ENCODE measurements at regions not wholly inside any gene's neighbourhood (a gene's known extent, or its start where the extent isn't known, plus 50 kb on each side); places are given as distances from the start of the nearest gene placed in this dataset.

DNA sequence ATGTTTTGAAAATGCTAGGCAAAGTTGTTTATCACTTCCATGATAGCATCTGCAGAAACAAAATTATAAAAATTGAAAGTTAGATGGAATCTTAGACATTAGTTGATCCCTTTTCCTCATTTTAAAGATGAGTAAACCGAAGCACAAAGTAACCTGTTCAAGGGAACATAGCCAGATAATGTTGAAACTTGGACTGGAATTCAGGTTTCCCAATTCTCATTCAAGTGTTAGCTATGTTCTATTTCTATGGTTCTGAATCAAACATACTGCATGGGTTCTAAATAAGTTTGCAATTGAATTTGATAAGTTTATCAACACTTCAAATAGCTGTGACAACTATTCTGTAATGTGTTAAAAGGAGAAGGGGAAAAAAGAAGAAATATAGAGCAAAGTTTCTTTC lies 122.4 kb upstream of the SOX5 start:
- RAD21 ChIA-PET (ENCODE audit: low non-redundant PET in 1 of 2, low total read pairs in 2 of 2, uncharacterized antibody in 2 of 2, unreplicated experiment in 2 of 2), result no interaction called here
- TF ChIP-seq, protein P1, sequence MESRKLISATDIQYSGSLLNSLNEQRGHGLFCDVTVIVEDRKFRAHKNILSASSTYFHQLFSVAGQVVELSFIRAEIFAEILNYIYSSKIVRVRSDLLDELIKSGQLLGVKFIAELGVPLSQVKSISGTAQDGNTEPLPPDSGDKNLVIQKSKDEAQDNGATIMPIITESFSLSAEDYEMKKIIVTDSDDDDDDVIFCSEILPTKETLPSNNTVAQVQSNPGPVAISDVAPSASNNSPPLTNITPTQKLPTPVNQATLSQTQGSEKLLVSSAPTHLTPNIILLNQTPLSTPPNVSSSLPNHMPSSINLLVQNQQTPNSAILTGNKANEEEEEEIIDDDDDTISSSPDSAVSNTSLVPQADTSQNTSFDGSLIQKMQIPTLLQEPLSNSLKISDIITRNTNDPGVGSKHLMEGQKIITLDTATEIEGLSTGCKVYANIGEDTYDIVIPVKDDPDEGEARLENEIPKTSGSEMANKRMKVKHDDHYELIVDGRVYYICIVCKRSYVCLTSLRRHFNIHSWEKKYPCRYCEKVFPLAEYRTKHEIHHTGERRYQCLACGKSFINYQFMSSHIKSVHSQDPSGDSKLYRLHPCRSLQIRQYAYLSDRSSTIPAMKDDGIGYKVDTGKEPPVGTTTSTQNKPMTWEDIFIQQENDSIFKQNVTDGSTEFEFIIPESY (IDR thresholded peaks at IDR 0.05; ENCODE audit: extremely low read depth, insufficient replicate concordance, low read length), result no peak
- TF ChIP-seq CBX3 (IDR thresholded peaks at IDR 0.05; ENCODE audit: low read depth), result no peak
- no peak for TF ChIP-seq POLR2A (IDR thresholded peaks at IDR 0.05; ENCODE audit: borderline replicate concordance, extremely low read depth, insufficient read depth, insufficient read length)
- no peak for TF ChIP-seq POLR2AphosphoS5 (IDR thresholded peaks at IDR 0.05; ENCODE audit: low read depth, low read length)
- TF ChIP-seq JUND (IDR thresholded peaks at IDR 0.05), result no peak
- no peak for TF ChIP-seq ZNF274 (IDR thresholded peaks at IDR 0.05; ENCODE audit: low read depth, low read length)
- TF ChIP-seq EZH2phosphoT487 (IDR thresholded peaks at IDR 0.05; ENCODE audit: borderline replicate concordance), result no peak
- TF ChIP-seq REST (IDR thresholded peaks at IDR 0.05; ENCODE audit: low read depth), result no peak
- no peak for TF ChIP-seq FOSL1 (IDR thresholded peaks at IDR 0.05; ENCODE audit: low read depth)
- TF ChIP-seq YY1 (IDR thresholded peaks at IDR 0.05; ENCODE audit: extremely low read depth, insufficient replicate concordance, low read depth, low read length), result no peak
- no peak for TF ChIP-seq CTCF (IDR thresholded peaks at IDR 0.05 in 2 of 3, conservative IDR thresholded peaks at IDR 0.05 in 1 of 3; ENCODE audit: borderline replicate concordance in 1 of 3, insufficient read depth in 1 of 3, low read depth in 2 of 3, low read length in 2 of 3)
- no peak for TF ChIP-seq TCF7L2 (IDR thresholded peaks at IDR 0.05; ENCODE audit: borderline replicate concordance, extremely low read depth, insufficient read depth, insufficient read length)
- no peak for TF ChIP-seq MAX (IDR thresholded peaks at IDR 0.05)
- TF ChIP-seq ATF3 (IDR thresholded peaks at IDR 0.05), result no peak
- TF ChIP-seq EZH2 (IDR thresholded peaks at IDR 0.05), result no peak
- no peak for TF ChIP-seq CEBPB (IDR thresholded peaks at IDR 0.05; ENCODE audit: low read depth)
- TF ChIP-seq EGR1 (IDR thresholded peaks at IDR 0.05; ENCODE audit: low read depth), result no peak
- no peak for TF ChIP-seq SIN3A (IDR thresholded peaks at IDR 0.05; ENCODE audit: low read depth)
- no peak for TF ChIP-seq SP1 (IDR thresholded peaks at IDR 0.05; ENCODE audit: low read depth)
- Histone ChIP-seq H3K9me2 (ENCODE audit: insufficient read depth) (no peaks in the 10 kb centered on the region), H2AFZ (ENCODE audit: low read depth, low read length, poor library complexity, severe bottlenecking) (no peak overlapping the region), H3K27ac (ENCODE audit: low read depth, low read length) (no peak overlapping the region), H3K36me3 (ENCODE audit: control insufficient read depth in 1 of 2, insufficient read depth in 2 of 2, low read length in 2 of 2) (no peaks in the 10 kb centered on the region), H3K79me2 (ENCODE audit: insufficient read depth, low read length) (no peaks in the 10 kb centered on the region), H3K4me2 (ENCODE audit: low read length) (no peak overlapping the region), H4K20me1 (ENCODE audit: insufficient read depth) (no peaks in the 10 kb centered on the region), H3K9me3 (ENCODE audit: control insufficient read depth in 1 of 2, insufficient read depth in 1 of 2, low read depth in 1 of 2, low read length in 2 of 2) (peaks cover 7 to 16% of the 10 kb centered on the region in 2 experiments; a peak in 2 of 4 replicates), H3K9ac (ENCODE audit: low read length) (no peak overlapping the region), H3K27me3 (ENCODE audit: insufficient read depth, low read length) (no peaks in the 10 kb centered on the region), H3K4me1 (ENCODE audit: control insufficient read depth in 1 of 2, insufficient read depth in 2 of 2, low read length in 2 of 2) (no peaks in the 10 kb centered on the region), H3K4me3 (replicated peaks in 1 of 2; ENCODE audit: low read depth in 1 of 2, low read length in 2 of 2) (no peak overlapping the region)
- POLR2A ChIA-PET, result no interaction called here
- intact Hi-C loops (cut with micrococcal nuclease), result no loop called here
- no peak for DNase-seq (ENCODE audit: low read depth, low spot score)
- CTCF ChIA-PET, result no interaction called here
- no peak for ATAC-seq
- no TSS peak for BruUV-seq (replicated peaks)

All from HCT116 (cell line).